HepG2 (cell line): ENCODE measurements at regions not wholly inside any gene's neighbourhood (a gene's known extent, or its start where the extent isn't known, plus 50 kb on each side); places are given as distances from the start of the nearest gene placed in this dataset.

Source experiments
- ATAC-seq: fragments of 200-7000 bp; cut with Tn5 transposase; 3 replicates; pipeline ENCODE4 v1.9.1; 2020; ENCODE audit warnings: mild to moderate bottlenecking, moderate library complexity
- BruUV-seq: library from RNA; stranded (reverse); fragments of 400-500 nt; replicated peaks from 2 replicates; lab custom pipeline; 2021; lab: Mats Ljungman, UMichigan
- CTCF ChIA-PET: fragments of 300-600 bp; formaldehyde crosslinking; extraction: SDS; loops from one replicate; lab custom pipeline; 2021; ENCODE audit warnings: low total read pairs, inconsistent platforms, low intra/inter-chr PET ratio; lab: Yijun Ruan, JAX
- POLR2A ChIA-PET: fragments of 350-600 bp; sonication (Branson Sonifier 250); formaldehyde crosslinking; loops from one replicate; lab custom pipeline; 2020; ENCODE audit warnings: antibody characterized with exemption, inconsistent platforms; lab: Yijun Ruan, JAX
- DNase-seq: peaks from one replicate; pipeline ENCODE4 v3.0.0-alpha.2; 2015; ENCODE audit warnings: low spot score
- FAIRE-seq: peaks from 3 replicates; lab custom pipeline; 2011; peaks lifted over from hg19 to GRCh38; lab: Jason Lieb, UNC
- H2AFZ ChIP-seq: one replicate; pipeline ENCODE4 v1.6.1; 2011; ENCODE audit warnings: low read length, inconsistent platforms
- H3K27ac ChIP-seq: fragments of 300-600 bp; 3 replicates; pipeline ENCODE4 v1.8.0; 2011; ENCODE audit warnings: mixed run types, mild to moderate bottlenecking, mixed read lengths, low read length, inconsistent platforms; ENCODE audit not compliant: insufficient read depth; ENCODE audit errors: extremely low read length
- H3K27me3 ChIP-seq, 2 experiments: fragments of 200-600 bp in 1 of 2; 2 replicates in 1 of 2; 3 replicates in 1 of 2; pipeline versions ENCODE4 v1.6.0 to v1.8.0; 2011; ENCODE audit warnings: low read length in 2 of 2, mild to moderate bottlenecking in 2 of 2, moderate library complexity in 2 of 2, inconsistent platforms in 1 of 2; ENCODE audit not compliant: insufficient read depth in 2 of 2, control insufficient read depth in 1 of 2
- H3K36me3 ChIP-seq, 2 experiments: fragments of 200-600 bp in 1 of 2; replicated peaks in 1 of 2; 2 replicates in 1 of 2; 3 replicates in 1 of 2; pipeline versions ENCODE4 v1.5.1 to v1.8.0; 2011; ENCODE audit warnings: low read length in 2 of 2, inconsistent platforms in 1 of 2; ENCODE audit not compliant: insufficient read depth in 2 of 2, control insufficient read depth in 1 of 2
- H3K4me1 ChIP-seq: 2 replicates; pipeline ENCODE4 v1.5.1; 2012; ENCODE audit warnings: low read length, inconsistent platforms; ENCODE audit not compliant: insufficient read depth
- H3K4me2 ChIP-seq: 2 replicates; pipeline ENCODE4 v1.6.0; 2011; ENCODE audit warnings: low read depth, low read length, inconsistent platforms
- H3K4me3 ChIP-seq, 3 experiments: fragments of 200-600 bp in 1 of 3; sonication (generic), shearing (Covaris generic) in 1 of 3; replicated peaks in 1 of 3; 2 replicates each; pipeline ENCODE4 v1.5.1; 2011 to 2016; ENCODE audit warnings: low read length in 3 of 3, inconsistent platforms in 2 of 3, low read depth in 2 of 3, mild to moderate bottlenecking in 2 of 3, control low read depth in 1 of 3, mixed read lengths in 1 of 3; ENCODE audit not compliant: insufficient read depth in 1 of 3
- H3K79me2 ChIP-seq: one replicate; pipeline ENCODE4 v1.6.1; 2011; ENCODE audit warnings: low read length, inconsistent platforms; ENCODE audit not compliant: insufficient read depth
- H3K9ac ChIP-seq: 2 replicates; pipeline ENCODE4 v1.6.0; 2011; ENCODE audit warnings: mild to moderate bottlenecking, low read depth, low read length, inconsistent platforms; ENCODE audit not compliant: insufficient read depth
- H3K9me3 ChIP-seq: 2 replicates; pipeline ENCODE4 v1.5.1; 2012; ENCODE audit warnings: mild to moderate bottlenecking, low read length
- H4K20me1 ChIP-seq: 2 replicates; pipeline ENCODE4 v1.6.0; 2011; ENCODE audit warnings: inconsistent platforms, mild to moderate bottlenecking, low read length, moderate library complexity; ENCODE audit not compliant: insufficient read depth
- CEBPB ChIP-seq: IDR thresholded peaks from 2 replicates; pipeline ENCODE4 v1.6.1; 2011; ENCODE audit warnings: low read depth, low read length, improper control_type of control experiment, borderline replicate concordance
- ELF1 ChIP-seq: sonication (generic); formaldehyde crosslinking; IDR thresholded peaks from 2 replicates; pipeline ENCODE4 v1.4.0; 2020; ENCODE audit warnings: missing genetic modification reagents
- HOXA9 ChIP-seq: sonication (generic); formaldehyde crosslinking; IDR thresholded peaks from 2 replicates; pipeline ENCODE4 v1.8.1; 2022; ENCODE audit warnings: missing genetic modification reagents, mild to moderate bottlenecking, moderate library complexity, borderline replicate concordance
- NAIF1 ChIP-seq: sonication (generic); formaldehyde crosslinking; IDR thresholded peaks from 2 replicates; pipeline ENCODE4 v1.5.0; 2020; ENCODE audit warnings: mild to moderate bottlenecking, missing genetic modification reagents, borderline replicate concordance
- NCOA2 ChIP-seq: sonication (generic); formaldehyde crosslinking; IDR thresholded peaks from 2 replicates; pipeline ENCODE4 v1.8.0; 2022; ENCODE audit warnings: inconsistent platforms
- SNAPC4 ChIP-seq: sonication (generic); formaldehyde crosslinking; IDR thresholded peaks from 2 replicates; pipeline ENCODE4 v1.4.0; 2020; ENCODE audit warnings: mild to moderate bottlenecking, missing genetic modification reagents
- TEAD2 ChIP-seq: sonication (generic); formaldehyde crosslinking; IDR thresholded peaks from 2 replicates; pipeline ENCODE4 v1.9.0; 2021; ENCODE audit warnings: missing genetic modification reagents
- ZBTB33 ChIP-seq: sonication (generic); formaldehyde crosslinking; IDR thresholded peaks from 2 replicates; pipeline ENCODE4 v1.4.0; 2020; ENCODE audit warnings: missing genetic modification reagents
- ZNF687 ChIP-seq: sonication (generic); formaldehyde crosslinking; IDR thresholded peaks from 2 replicates; pipeline ENCODE4 v1.5.1; 2020; ENCODE audit warnings: mild to moderate bottlenecking, missing genetic modification reagents, moderate library complexity
- ZNF7 ChIP-seq: IDR thresholded peaks from 2 replicates; pipeline ENCODE4 v1.6.1; 2016; ENCODE audit warnings: missing biosample characterization, missing genetic modification reagents
- ZNF790 ChIP-seq: sonication (generic); formaldehyde crosslinking; IDR thresholded peaks from 2 replicates; pipeline ENCODE4 v1.8.0; 2022; ENCODE audit warnings: missing genetic modification reagents, mild to moderate bottlenecking, borderline replicate concordance
- ZNF883 ChIP-seq: sonication (generic); formaldehyde crosslinking; IDR thresholded peaks from 2 replicates; pipeline ENCODE4 v1.5.1; 2020; ENCODE audit warnings: mild to moderate bottlenecking, missing genetic modification reagents; ENCODE audit errors: not compliant biosample characterization
- in situ Hi-C: cut with HindIII; loops from 2 replicates; pipeline ENCODE4 v1.10.0; 2017; ENCODE audit warnings: low pct_unique_long_range_greater_than_20kb; ENCODE audit not compliant: extremely low pct_ligation_motif_present
- intact Hi-C: fragments of 100-400 bp; cut with micrococcal nuclease; formaldehyde crosslinking; loops from one replicate; pipeline ENCODE4 v1.10.0; 2022; ENCODE audit not compliant: unreplicated experiment
- TF ChIP-seq, protein P1 (sequence below): sonication (generic); formaldehyde crosslinking; IDR thresholded peaks from 2 replicates; pipeline ENCODE4 v1.4.0; 2020; ENCODE audit warnings: low read depth, mild to moderate bottlenecking, missing genetic modification reagents

GRCh38 chr14:28344381-28344780, 422.2 kb upstream of the FOXG1 start:
- H2AFZ ChIP-seq = no peak overlapping the region
- no peaks in the 10 kb centered on the region for H3K27me3 ChIP-seq
- H3K4me1 ChIP-seq = no peaks in the 10 kb centered on the region
- no peak for FAIRE-seq
- no peak overlapping the region for H3K4me2 ChIP-seq
- intact Hi-C loops = no loop called here
- H3K79me2 ChIP-seq = no peaks in the 10 kb centered on the region
- no peak overlapping the region for H3K4me3 ChIP-seq
- no peaks in the 10 kb centered on the region for H3K36me3 ChIP-seq
- peaks cover 94% of the 10 kb centered on the region for H3K9me3 ChIP-seq
- H3K27ac ChIP-seq = no peak overlapping the region
- H3K9ac ChIP-seq = no peak overlapping the region
- ChIA-PET CTCF (no interaction called here), POLR2A (no interaction called here)
- BruUV-seq = no TSS peak
- in situ Hi-C loops = no loop called here
- ATAC-seq = no peak
- DNase-seq = no peak
- H4K20me1 ChIP-seq = no peaks in the 10 kb centered on the region
- TF ChIP-seq NCOA2 = no peak
- TF ChIP-seq HOXA9 (CRISPR knock-in tag) = no peak
- no peak for TF ChIP-seq ZNF7 (CRISPR knock-in tag)
- TF ChIP-seq NAIF1 (CRISPR knock-in tag) = no peak
- no peak for TF ChIP-seq TEAD2
- no peak for TF ChIP-seq ZNF883 (CRISPR knock-in tag)
- no peak for TF ChIP-seq ELF1 (CRISPR knock-in tag)
- no peak for TF ChIP-seq CEBPB
- TF ChIP-seq, protein P1, sequence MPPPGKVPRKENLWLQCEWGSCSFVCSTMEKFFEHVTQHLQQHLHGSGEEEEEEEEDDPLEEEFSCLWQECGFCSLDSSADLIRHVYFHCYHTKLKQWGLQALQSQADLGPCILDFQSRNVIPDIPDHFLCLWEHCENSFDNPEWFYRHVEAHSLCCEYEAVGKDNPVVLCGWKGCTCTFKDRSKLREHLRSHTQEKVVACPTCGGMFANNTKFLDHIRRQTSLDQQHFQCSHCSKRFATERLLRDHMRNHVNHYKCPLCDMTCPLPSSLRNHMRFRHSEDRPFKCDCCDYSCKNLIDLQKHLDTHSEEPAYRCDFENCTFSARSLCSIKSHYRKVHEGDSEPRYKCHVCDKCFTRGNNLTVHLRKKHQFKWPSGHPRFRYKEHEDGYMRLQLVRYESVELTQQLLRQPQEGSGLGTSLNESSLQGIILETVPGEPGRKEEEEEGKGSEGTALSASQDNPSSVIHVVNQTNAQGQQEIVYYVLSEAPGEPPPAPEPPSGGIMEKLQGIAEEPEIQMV (CRISPR knock-in tag) = no peak
- TF ChIP-seq ZBTB33 (CRISPR knock-in tag) = no peak
- TF ChIP-seq ZNF790 (CRISPR knock-in tag) = no peak
- TF ChIP-seq SNAPC4 = no peak
- no peak for TF ChIP-seq ZNF687 (CRISPR knock-in tag)
